A549 (cell line): ENCODE measurements at regions not wholly inside any gene's neighbourhood (a gene's known extent, or its start where the extent isn't known, plus 50 kb on each side); places are given as distances from the start of the nearest gene placed in this dataset.
"Not testable (repeated sequence)": the region's sequence is repeated elsewhere in the genome, so short reads cannot be mapped to it uniquely, and the experiment has no call there.

Experiments used
- ATAC-seq, 2 experiments: fragments of 200-7000 bp in 1 of 2; fragments of >200 bp in 1 of 2; cut with Nextera tagmentation in 1 of 2; cut with Tn5 transposase in 1 of 2; 3 replicates each; pipeline versions ENCODE4 v1.8.0 to v1.9.1; 2018 to 2020; ENCODE audit warnings: mild to moderate bottlenecking in 1 of 2, moderate library complexity in 1 of 2
- CTCF ChIA-PET: fragments of 300-600 bp; sonication (Branson Sonifier 250); formaldehyde crosslinking; extraction: SDS; loops from one replicate; lab custom pipeline; 2021; ENCODE audit warnings: antibody characterized with exemption, inconsistent platforms; lab: Yijun Ruan, JAX
- POLR2A ChIA-PET: fragments of 350-600 bp; formaldehyde crosslinking; extraction: SDS; loops from one replicate; lab custom pipeline; 2021; ENCODE audit warnings: antibody characterized with exemption, inconsistent platforms; lab: Yijun Ruan, JAX
- DNase-seq, 2 experiments: peaks; one replicate each; pipeline versions ENCODE4 v3.0.0 to v3.0.0-alpha.2; 2011 to 2016; ENCODE audit warnings: low read depth in 1 of 2, low spot score in 1 of 2
- FAIRE-seq: peaks from 2 replicates; lab custom pipeline; 2011; peaks lifted over from hg19 to GRCh38; lab: Jason Lieb, UNC
- H3K27ac ChIP-seq, 2 experiments: fragments of >200 bp; sonication (Bioruptor Twin); formaldehyde crosslinking; 3 replicates each; pipeline ENCODE4 v1.5.1; 2016 to 2017
- H3K4me1 ChIP-seq: fragments of >200 bp; sonication (Bioruptor Twin); formaldehyde crosslinking; 3 replicates; pipeline ENCODE4 v1.6.1; 2016
- H3K4me2 ChIP-seq: fragments of >200 bp; sonication (Bioruptor Twin); formaldehyde crosslinking; 3 replicates; pipeline ENCODE4 v1.6.1; 2016
- H3K4me3 ChIP-seq: fragments of >200 bp; sonication (Bioruptor Twin); formaldehyde crosslinking; 3 replicates; pipeline ENCODE4 v1.5.1; 2016
- H3K9me3 ChIP-seq: fragments of >200 bp; sonication (Bioruptor Twin); formaldehyde crosslinking; 3 replicates; pipeline ENCODE4 v1.6.1; 2016
- CBX8 ChIP-seq: fragments of 200-600 bp; sonication (generic); IDR thresholded peaks from 2 replicates; pipeline ENCODE4 v1.6.1; 2016
- EHMT2 ChIP-seq: fragments of 200-600 bp; sonication (generic); IDR thresholded peaks from 2 replicates; pipeline ENCODE4 v1.6.1; 2016; ENCODE audit warnings: antibody characterized with exemption, low read depth, mild to moderate bottlenecking, moderate library complexity
- ESRRA ChIP-seq: fragments of 150-350 bp; IDR thresholded peaks from 2 replicates; pipeline ENCODE4 v1.6.1; 2014; ENCODE audit warnings: mild to moderate bottlenecking, low read length, borderline replicate concordance
- FOSB ChIP-seq: fragments of 250-450 bp; sonication (Bioruptor Pico); IDR thresholded peaks from 2 replicates; pipeline ENCODE4 v1.5.0; 2020; ENCODE audit warnings: mild to moderate bottlenecking, moderate library complexity
- GATA3 ChIP-seq: IDR thresholded peaks from 2 replicates; pipeline ENCODE4 v1.6.1; 2012; ENCODE audit warnings: borderline replicate concordance
- HDAC2 ChIP-seq: fragments of 200-600 bp; sonication (generic); IDR thresholded peaks from 2 replicates; pipeline ENCODE4 v1.6.1; 2016
- HEYL ChIP-seq: fragments of 250-450 bp; sonication (Bioruptor Pico); IDR thresholded peaks from 2 replicates; pipeline ENCODE4 v1.8.0; 2021; ENCODE audit warnings: mild to moderate bottlenecking, moderate library complexity
- KDM1A ChIP-seq: fragments of 200-600 bp; sonication (generic); IDR thresholded peaks from 2 replicates; pipeline ENCODE4 v1.6.1; 2016; ENCODE audit warnings: low read depth, mild to moderate bottlenecking
- POLR2A ChIP-seq: IDR thresholded peaks from 2 replicates; pipeline ENCODE4 v1.6.1; 2012; ENCODE audit warnings: mild to moderate bottlenecking, low read length
- RARB ChIP-seq: fragments of 250-450 bp; sonication (Bioruptor Pico); IDR thresholded peaks from 2 replicates; pipeline ENCODE4 v1.8.0; 2021; ENCODE audit warnings: mild to moderate bottlenecking, moderate library complexity
- SREBF2 ChIP-seq: fragments of 450-650 bp; IDR thresholded peaks from 2 replicates; pipeline ENCODE4 v1.6.1; 2014; ENCODE audit warnings: mild to moderate bottlenecking, moderate library complexity
- WGBS: methylation state at CpG from one replicate; pipeline ENCODE4 v1.1.6; 2017; ENCODE audit errors: missing lambda C conversion rate; 5-methylcytosine and 5-hydroxymethylcytosine counted together
- TF ChIP-seq, protein P1 (sequence below): IDR thresholded peaks from 2 replicates; pipeline ENCODE4 v1.6.1; 2012
- TF ChIP-seq, protein P2 (sequence below): fragments of 200-600 bp; sonication (generic); IDR thresholded peaks from 2 replicates; pipeline ENCODE4 v1.6.1; 2016; ENCODE audit warnings: antibody characterized with exemption, mild to moderate bottlenecking, moderate library complexity
- TF ChIP-seq, protein P3 (sequence below): IDR thresholded peaks from 2 replicates; pipeline ENCODE4 v1.6.1; 2012; ENCODE audit warnings: low read depth, borderline replicate concordance
- TF ChIP-seq, protein P4 (sequence below): fragments of 250-450 bp; sonication (Bioruptor Pico); IDR thresholded peaks from 2 replicates; pipeline ENCODE4 v1.5.0; 2021; ENCODE audit warnings: mild to moderate bottlenecking, moderate library complexity, borderline replicate concordance

DNA sequence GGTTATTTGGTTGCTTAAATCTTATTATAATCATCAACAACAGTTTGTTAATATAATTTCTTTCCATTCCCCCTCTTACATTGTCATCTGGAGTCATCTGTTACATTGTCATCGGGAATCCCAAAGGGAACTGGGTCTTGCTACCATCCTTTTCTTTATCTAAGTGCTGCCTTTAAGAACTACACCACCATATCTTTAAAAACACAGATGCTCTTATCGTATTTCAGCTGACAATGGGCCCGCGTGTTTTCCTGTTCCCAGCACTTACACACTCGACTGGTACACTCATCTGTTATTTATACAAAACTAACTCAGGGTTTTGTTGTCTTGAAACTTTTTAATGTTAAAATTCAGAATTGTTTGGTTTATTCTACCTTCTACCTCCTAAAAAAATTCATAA, 256.2 kb upstream of the MGMT start:
- WGBS, result 40% methylated on average over 5 of the region's 5 CpGs
- TF ChIP-seq SREBF2 (no peak), GATA3 (no peak), POLR2A (no peak), HDAC2 (no peak)
- TF ChIP-seq, all 56 proteins: peak for 0
- CTCF ChIA-PET, result no interaction called here
- ATAC-seq (no peak), FAIRE-seq (no peak), DNase-seq (no peak)
- Histone ChIP-seq H3K4me2 (no peak overlapping the region), H3K4me1 (no peaks in the 10 kb centered on the region), H3K27ac (no peak overlapping the region), H3K9me3 (no peaks in the 10 kb centered on the region), H3K4me3 (no peak overlapping the region)
- POLR2A ChIA-PET, result no interaction called here

DNA sequence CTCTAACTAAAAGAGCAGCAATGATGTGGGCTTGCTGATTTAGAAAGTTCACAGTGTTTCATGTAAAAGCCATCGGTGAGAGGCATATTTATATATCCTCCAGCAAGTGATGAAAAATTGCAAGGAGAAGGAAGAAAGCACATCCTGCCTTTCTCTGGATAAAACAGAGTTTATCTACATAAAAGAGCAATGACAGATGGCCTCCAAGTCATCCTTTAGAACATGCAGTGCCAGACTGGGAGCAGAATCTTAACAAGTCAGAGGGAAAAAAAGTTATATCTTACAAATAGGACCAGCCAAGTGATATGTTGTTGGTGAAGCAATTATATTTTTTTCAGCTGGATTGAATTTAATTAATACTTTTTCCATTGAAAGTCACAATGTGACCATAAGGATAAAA, 253.8 kb upstream of the MGMT start:
- TF ChIP-seq, protein P1, sequence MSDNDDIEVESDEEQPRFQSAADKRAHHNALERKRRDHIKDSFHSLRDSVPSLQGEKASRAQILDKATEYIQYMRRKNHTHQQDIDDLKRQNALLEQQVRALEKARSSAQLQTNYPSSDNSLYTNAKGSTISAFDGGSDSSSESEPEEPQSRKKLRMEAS, result no peak
- Histone ChIP-seq H3K4me3 (no peak overlapping the region), H3K4me2 (no peak overlapping the region), H3K27ac (no peak overlapping the region), H3K4me1 (no peaks in the 10 kb centered on the region), H3K9me3 (no peaks in the 10 kb centered on the region)
- ChIA-PET CTCF (no interaction called here), POLR2A (no interaction called here)
- ATAC-seq (no peak), DNase-seq (no peak), FAIRE-seq (no peak)
- 0% methylated on average over 1 of the region's 1 CpG for WGBS

DNA sequence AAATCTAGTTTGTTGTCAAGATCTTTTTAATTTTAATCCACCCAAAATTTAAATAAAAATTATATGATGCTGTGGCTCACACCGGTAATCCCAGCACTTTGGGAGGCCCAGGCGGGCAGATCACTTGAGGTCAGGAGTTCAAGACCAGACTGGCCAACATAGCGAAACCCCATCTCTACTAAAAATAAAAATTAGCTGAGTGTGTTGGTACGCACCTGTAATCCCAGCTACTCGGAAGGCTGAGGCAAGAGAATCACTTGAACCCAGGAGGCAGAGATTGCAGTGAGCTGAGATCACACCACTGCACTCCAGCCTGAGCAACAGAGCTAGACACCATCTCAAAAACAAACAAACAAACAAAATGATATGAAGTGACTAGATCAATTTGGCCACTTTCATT, 253.0 kb upstream of the MGMT start:
- FAIRE-seq, H3K4me1 ChIP-seq, H3K27ac ChIP-seq, DNase-seq, POLR2A ChIA-PET, CTCF ChIA-PET, ATAC-seq, H3K9me3 ChIP-seq, H3K4me3 ChIP-seq, H3K4me2 ChIP-seq: not testable (repeated sequence)
- WGBS, result 7% methylated on average over 5 of the region's 5 CpGs

DNA sequence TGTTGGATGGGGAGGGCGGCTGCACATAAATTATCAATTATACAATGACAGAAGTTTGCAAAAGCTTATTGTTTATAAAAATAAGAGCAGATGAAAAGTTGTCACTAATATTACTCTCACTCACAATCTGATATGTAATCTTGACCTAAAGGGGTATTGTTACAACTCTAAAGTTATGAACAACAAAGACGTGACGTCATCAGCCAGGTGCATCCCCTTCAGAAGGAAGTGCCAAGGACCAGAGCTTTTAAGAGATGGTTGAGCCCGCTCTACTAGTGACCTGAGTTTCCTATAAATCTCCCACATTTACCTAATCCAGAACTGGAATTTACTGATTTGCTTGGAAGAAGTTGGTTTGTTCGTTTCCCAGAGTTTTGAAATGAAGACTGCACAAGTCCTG, 247.7 kb upstream of the MGMT start:
- no peak for TF ChIP-seq ESRRA
- TF ChIP-seq RARB (CRISPR knock-in tag), result no peak
- no peak for TF ChIP-seq HEYL (CRISPR knock-in tag)
- no peak for TF ChIP-seq EHMT2
- TF ChIP-seq, protein P2, sequence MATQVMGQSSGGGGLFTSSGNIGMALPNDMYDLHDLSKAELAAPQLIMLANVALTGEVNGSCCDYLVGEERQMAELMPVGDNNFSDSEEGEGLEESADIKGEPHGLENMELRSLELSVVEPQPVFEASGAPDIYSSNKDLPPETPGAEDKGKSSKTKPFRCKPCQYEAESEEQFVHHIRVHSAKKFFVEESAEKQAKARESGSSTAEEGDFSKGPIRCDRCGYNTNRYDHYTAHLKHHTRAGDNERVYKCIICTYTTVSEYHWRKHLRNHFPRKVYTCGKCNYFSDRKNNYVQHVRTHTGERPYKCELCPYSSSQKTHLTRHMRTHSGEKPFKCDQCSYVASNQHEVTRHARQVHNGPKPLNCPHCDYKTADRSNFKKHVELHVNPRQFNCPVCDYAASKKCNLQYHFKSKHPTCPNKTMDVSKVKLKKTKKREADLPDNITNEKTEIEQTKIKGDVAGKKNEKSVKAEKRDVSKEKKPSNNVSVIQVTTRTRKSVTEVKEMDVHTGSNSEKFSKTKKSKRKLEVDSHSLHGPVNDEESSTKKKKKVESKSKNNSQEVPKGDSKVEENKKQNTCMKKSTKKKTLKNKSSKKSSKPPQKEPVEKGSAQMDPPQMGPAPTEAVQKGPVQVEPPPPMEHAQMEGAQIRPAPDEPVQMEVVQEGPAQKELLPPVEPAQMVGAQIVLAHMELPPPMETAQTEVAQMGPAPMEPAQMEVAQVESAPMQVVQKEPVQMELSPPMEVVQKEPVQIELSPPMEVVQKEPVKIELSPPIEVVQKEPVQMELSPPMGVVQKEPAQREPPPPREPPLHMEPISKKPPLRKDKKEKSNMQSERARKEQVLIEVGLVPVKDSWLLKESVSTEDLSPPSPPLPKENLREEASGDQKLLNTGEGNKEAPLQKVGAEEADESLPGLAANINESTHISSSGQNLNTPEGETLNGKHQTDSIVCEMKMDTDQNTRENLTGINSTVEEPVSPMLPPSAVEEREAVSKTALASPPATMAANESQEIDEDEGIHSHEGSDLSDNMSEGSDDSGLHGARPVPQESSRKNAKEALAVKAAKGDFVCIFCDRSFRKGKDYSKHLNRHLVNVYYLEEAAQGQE, result no peak
- no peak for TF ChIP-seq FOSB (CRISPR knock-in tag)
- no peak for TF ChIP-seq CBX8
- TF ChIP-seq, protein P1, result no peak
- TF ChIP-seq GATA3, result no peak
- TF ChIP-seq, protein P3, sequence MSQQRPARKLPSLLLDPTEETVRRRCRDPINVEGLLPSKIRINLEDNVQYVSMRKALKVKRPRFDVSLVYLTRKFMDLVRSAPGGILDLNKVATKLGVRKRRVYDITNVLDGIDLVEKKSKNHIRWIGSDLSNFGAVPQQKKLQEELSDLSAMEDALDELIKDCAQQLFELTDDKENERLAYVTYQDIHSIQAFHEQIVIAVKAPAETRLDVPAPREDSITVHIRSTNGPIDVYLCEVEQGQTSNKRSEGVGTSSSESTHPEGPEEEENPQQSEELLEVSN, result no peak
- TF ChIP-seq, protein P4, sequence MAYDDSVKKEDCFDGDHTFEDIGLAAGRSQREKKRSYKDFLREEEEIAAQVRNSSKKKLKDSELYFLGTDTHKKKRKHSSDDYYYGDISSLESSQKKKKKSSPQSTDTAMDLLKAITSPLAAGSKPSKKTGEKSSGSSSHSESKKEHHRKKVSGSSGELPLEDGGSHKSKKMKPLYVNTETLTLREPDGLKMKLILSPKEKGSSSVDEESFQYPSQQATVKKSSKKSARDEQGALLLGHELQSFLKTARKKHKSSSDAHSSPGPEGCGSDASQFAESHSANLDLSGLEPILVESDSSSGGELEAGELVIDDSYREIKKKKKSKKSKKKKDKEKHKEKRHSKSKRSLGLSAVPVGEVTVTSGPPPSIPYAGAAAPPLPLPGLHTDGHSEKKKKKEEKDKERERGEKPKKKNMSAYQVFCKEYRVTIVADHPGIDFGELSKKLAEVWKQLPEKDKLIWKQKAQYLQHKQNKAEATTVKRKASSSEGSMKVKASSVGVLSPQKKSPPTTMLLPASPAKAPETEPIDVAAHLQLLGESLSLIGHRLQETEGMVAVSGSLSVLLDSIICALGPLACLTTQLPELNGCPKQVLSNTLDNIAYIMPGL (CRISPR knock-in tag), result no peak
- TF ChIP-seq KDM1A, result no peak
- FAIRE-seq (no peak), ATAC-seq (no peak), DNase-seq (no peak)
- Histone ChIP-seq H3K4me1 (no peaks in the 10 kb centered on the region), H3K4me3 (no peak overlapping the region), H3K27ac (no peak overlapping the region), H3K4me2 (no peak overlapping the region), H3K9me3 (no peaks in the 10 kb centered on the region)
- CTCF ChIA-PET, result no interaction called here
- POLR2A ChIA-PET, result no interaction called here
- 2% methylated on average over 5 of the region's 5 CpGs for WGBS
